PC-3 (cell line): ENCODE measurements at regions not wholly inside any gene's neighbourhood (a gene's known extent, or its start where the extent isn't known, plus 50 kb on each side); places are given as distances from the start of the nearest gene placed in this dataset.

Experiments
- ATAC-seq: fragments of 200-7000 bp; cut with Tn5 transposase; 2 replicates; pipeline ENCODE4 v1.9.1; 2020; ENCODE audit warnings: mild to moderate bottlenecking, moderate library complexity
- BruUV-seq: library from RNA; stranded (reverse); fragments of 400-500 nt; replicated peaks from 2 replicates; lab custom pipeline; 2021; lab: Mats Ljungman, UMichigan
- CTCF ChIA-PET: fragments of 300-600 bp; sonication (Branson Sonifier 250); formaldehyde crosslinking; loops from one replicate; lab custom pipeline; 2022; ENCODE audit warnings: antibody characterized with exemption; lab: Charles Lee
- POLR2A ChIA-PET: fragments of 300-600 bp; sonication (Branson Sonifier 250); formaldehyde crosslinking; loops from one replicate; lab custom pipeline; 2022; ENCODE audit warnings: antibody characterized with exemption; ENCODE audit not compliant: unreplicated experiment; lab: Charles Lee
- DNase-seq: peaks from one replicate; pipeline ENCODE4 v3.0.0-alpha.2; 2015
- H2AFZ ChIP-seq: fragments of 300-600 bp; sonication (generic); 2 replicates; pipeline ENCODE4 v1.6.0; 2016; ENCODE audit warnings: antibody characterized with exemption, low read length
- H3F3A ChIP-seq: fragments of 300-600 bp; sonication (generic); one replicate; pipeline ENCODE4 v1.6.0; 2017; ENCODE audit warnings: antibody characterized with exemption, low read length, control low read depth, mild to moderate bottlenecking; ENCODE audit not compliant: unreplicated experiment
- H3K27ac ChIP-seq: fragments of 300-600 bp; sonication (generic); 2 replicates; pipeline ENCODE4 v1.5.1; 2016; ENCODE audit warnings: mild to moderate bottlenecking, low read length
- H3K27me3 ChIP-seq: fragments of 300-600 bp; sonication (generic); 2 replicates; pipeline ENCODE4 v1.6.1; 2016; ENCODE audit warnings: low read length, mixed read lengths
- H3K36me3 ChIP-seq: fragments of 300-600 bp; sonication (generic); 2 replicates; pipeline ENCODE4 v1.6.1; 2016; ENCODE audit warnings: low read depth, mixed run types, low read length, mixed read lengths
- H3K4me1 ChIP-seq: fragments of 300-600 bp; sonication (generic); 2 replicates; pipeline ENCODE4 v1.5.1; 2016; ENCODE audit warnings: low read length; ENCODE audit not compliant: insufficient read depth
- H3K4me2 ChIP-seq: fragments of 300-600 bp; sonication (generic); 2 replicates; pipeline ENCODE4 v1.6.0; 2016; ENCODE audit warnings: low read length
- H3K4me3 ChIP-seq: fragments of 300-600 bp; sonication (generic); 2 replicates; pipeline ENCODE4 v1.5.1; 2016; ENCODE audit warnings: mild to moderate bottlenecking, low read length, mixed read lengths
- H3K79me2 ChIP-seq: fragments of 300-600 bp; sonication (generic); 2 replicates; pipeline ENCODE4 v1.6.1; 2017; ENCODE audit warnings: low read length, mixed read lengths
- H3K9ac ChIP-seq: fragments of 300-600 bp; sonication (generic); 2 replicates; pipeline ENCODE4 v1.6.0; 2016; ENCODE audit warnings: mild to moderate bottlenecking, low read length
- H3K9me2 ChIP-seq: fragments of 300-600 bp; sonication (generic); replicated peaks from 2 replicates; pipeline ENCODE4 v1.6.1; 2016; ENCODE audit warnings: mixed run types, low read length, mixed read lengths
- H3K9me3 ChIP-seq: fragments of 300-600 bp; sonication (generic); 2 replicates; pipeline ENCODE4 v1.6.1; 2016; ENCODE audit warnings: low read length, mixed read lengths
- H4K20me1 ChIP-seq: fragments of 300-600 bp; sonication (generic); 2 replicates; pipeline ENCODE4 v1.6.1; 2016; ENCODE audit warnings: low read length, mixed read lengths
- CTCF ChIP-seq: fragments of 300-600 bp; sonication (generic); conservative IDR thresholded peaks from 2 replicates; pipeline ENCODE4 v1.5.1; 2017; ENCODE audit warnings: antibody characterized with exemption, low read depth, mild to moderate bottlenecking, low read length
- EZH2 ChIP-seq: fragments of 300-600 bp; sonication (generic); IDR thresholded peaks from one replicate; pipeline ENCODE4 v1.6.1; 2017; ENCODE audit warnings: antibody characterized with exemption, mild to moderate bottlenecking, low read length; ENCODE audit not compliant: unreplicated experiment
- EZH2phosphoT487 ChIP-seq: fragments of 300-600 bp; sonication (generic); IDR thresholded peaks from 2 replicates; pipeline ENCODE4 v1.6.1; 2018; ENCODE audit warnings: mild to moderate bottlenecking, antibody characterized with exemption, low read length, borderline replicate concordance
- intact Hi-C: fragments of 100-400 bp; cut with micrococcal nuclease; formaldehyde crosslinking; loops from 2 replicates; pipeline ENCODE4 v1.9.0; 2023

GRCh38 chr5:51466214-51466613 lies 83.0 kb downstream of the ISL1 start:
- Histone ChIP-seq H3K9me3 (no peaks in the 10 kb centered on the region), H3K4me3 (no peak overlapping the region), H3F3A (no peaks in the 10 kb centered on the region), H3K27ac (no peak overlapping the region), H3K9me2 (no peaks in the 10 kb centered on the region), H3K79me2 (no peaks in the 10 kb centered on the region), H3K27me3 (no peaks in the 10 kb centered on the region), H3K4me1 (no peaks in the 10 kb centered on the region; the same call in 1 of the 2 replicates), H3K4me2 (no peak overlapping the region), H4K20me1 (no peaks in the 10 kb centered on the region), H3K9ac (no peak overlapping the region), H2AFZ (no peak overlapping the region), H3K36me3 (no peaks in the 10 kb centered on the region)
- no TSS peak for BruUV-seq
- ChIA-PET CTCF (no interaction called here), POLR2A (no interaction called here)
- no peak for TF ChIP-seq CTCF
- TF ChIP-seq EZH2, result no peak
- no peak for TF ChIP-seq EZH2phosphoT487
- intact Hi-C loops, result no loop called here
- DNase-seq (no peak), ATAC-seq (no peak)

GRCh38 chr5:51468196-51468595 lies 84.9 kb downstream of the ISL1 start:
- Histone ChIP-seq H3K9me3 (no peaks in the 10 kb centered on the region), H3K79me2 (no peaks in the 10 kb centered on the region), H3K27ac (no peak overlapping the region), H3F3A (no peaks in the 10 kb centered on the region), H2AFZ (no peak overlapping the region), H3K27me3 (no peaks in the 10 kb centered on the region), H3K4me3 (no peak overlapping the region), H3K4me2 (no peak overlapping the region), H4K20me1 (no peaks in the 10 kb centered on the region), H3K4me1 (no peaks in the 10 kb centered on the region; the same call in 1 of the 2 replicates), H3K9ac (no peak overlapping the region), H3K36me3 (no peaks in the 10 kb centered on the region), H3K9me2 (no peaks in the 10 kb centered on the region)
- TF ChIP-seq EZH2phosphoT487, result no peak
- TF ChIP-seq EZH2, result no peak
- TF ChIP-seq CTCF, result peak; percentile 33; the same call in 1 of the 2 replicates
- intact Hi-C loops, result no loop called here
- DNase-seq, result peak; percentile 6
- BruUV-seq, result no TSS peak
- CTCF ChIA-PET, result no interaction called here
- ATAC-seq, result peak; percentile 37; the same call in 1 of the 2 replicates
- POLR2A ChIA-PET, result no interaction called here

- no peak for ATAC-seq
- no peaks in the 10 kb centered on the region for H3K9me2 ChIP-seq
- no peaks in the 10 kb centered on the region for H3F3A ChIP-seq
- intact Hi-C loops, result no loop called here
- CTCF ChIA-PET, result no interaction called here
- H3K36me3 ChIP-seq, result no peaks in the 10 kb centered on the region
- TF ChIP-seq EZH2, result no peak
- TF ChIP-seq CTCF, result no peak
- no peak for TF ChIP-seq EZH2phosphoT487
- BruUV-seq, result no TSS peak
- H3K4me1 ChIP-seq, result no peaks in the 10 kb centered on the region
- DNase-seq, result no peak
- H3K4me3 ChIP-seq, result no peak overlapping the region
- no peak overlapping the region for H3K4me2 ChIP-seq
- H2AFZ ChIP-seq, result no peak overlapping the region
- no peak overlapping the region for H3K27ac ChIP-seq
- POLR2A ChIA-PET, result no interaction called here
- H3K9me3 ChIP-seq, result no peaks in the 10 kb centered on the region
- no peak overlapping the region for H3K9ac ChIP-seq
- no peaks in the 10 kb centered on the region for H3K79me2 ChIP-seq
- H4K20me1 ChIP-seq, result no peaks in the 10 kb centered on the region
- H3K27me3 ChIP-seq, result no peaks in the 10 kb centered on the region
These were observed 88.4 kb downstream of the ISL1 start for GRCh38 chr5:51471630-51472029.
